Stimulated activated CD8-positive, alpha-beta memory T cell treated with anti-CD3 and anti-CD28 coated beads, Interleukin-15, amount 100 ng/mL, for 48 hours (primary cell): ENCODE measurements at regions not wholly inside any gene's neighbourhood (a gene's known extent, or its start where the extent isn't known, plus 50 kb on each side); places are given as distances from the start of the nearest gene placed in this dataset.
A peak's percentile ranks its signal among the peaks of the same experiment; 100 is the strongest.
"Not testable (repeated sequence)": the region's sequence is repeated elsewhere in the genome, so short reads cannot be mapped to it uniquely, and the experiment has no call there.

Experiments used
- DNase-seq, 2 donors: peaks; one replicate each; pipeline ENCODE4 v3.0.0-alpha.2; 2020; ENCODE audit warnings: low read depth in 2 of 2

GRCh38 chr5:77869116-77869798 is 93.1 kb upstream of the TBCA start:
- DNase-seq = no peak

- no peak for DNase-seq
These were observed 91.8 kb upstream of the TBCA start for GRCh38 chr5:77867914-77868313.

- no peak for DNase-seq
These were observed 91.1 kb upstream of the TBCA start for GRCh38 chr5:77867194-77867691.

- DNase-seq = no peak
These were observed 90.1 kb upstream of the TBCA start for GRCh38 chr5:77866198-77866597.

- no peak for DNase-seq
These were observed 88.9 kb upstream of the TBCA start for GRCh38 chr5:77864997-77865396.

GRCh38 chr5:77863181-77863580 is 87.0 kb upstream of the TBCA start:
- DNase-seq = no peak

GRCh38 chr5:77861576-77861975 is 85.4 kb upstream of the TBCA start:
- no peak for DNase-seq

GRCh38 chr5:77859306-77859705 is 83.2 kb upstream of the TBCA start:
- DNase-seq = no peak

GRCh38 chr5:77858678-77859077 is 82.5 kb upstream of the TBCA start:
- DNase-seq = not testable (repeated sequence)

- DNase-seq = no peak
These were observed 79.2 kb upstream of the TBCA start for GRCh38 chr5:77855369-77855768.

- DNase-seq = no peak
These were observed 77.3 kb upstream of the TBCA start for GRCh38 chr5:77853353-77853907.

GRCh38 chr5:77852514-77853352 is 76.6 kb upstream of the TBCA start:
- peak; percentile 15 to 44 for DNase-seq

- no peak for DNase-seq
These were observed 76.0 kb upstream of the TBCA start for GRCh38 chr5:77852068-77852513.

GRCh38 chr5:77851176-77852067 is 75.3 kb upstream of the TBCA start:
- DNase-seq = no peak

GRCh38 chr5:77850536-77851175 is 74.5 kb upstream of the TBCA start:
- DNase-seq = no peak

- no peak for DNase-seq
These were observed 73.3 kb upstream of the TBCA start for GRCh38 chr5:77849308-77849900.

GRCh38 chr5:77847814-77848290 is 71.7 kb upstream of the TBCA start:
- DNase-seq = no peak

- no peak for DNase-seq
These were observed 71.0 kb upstream of the TBCA start for GRCh38 chr5:77847129-77847460.

- no peak for DNase-seq
These were observed 70.4 kb upstream of the TBCA start for GRCh38 chr5:77846422-77847128.

- DNase-seq = no peak
These were observed 69.1 kb upstream of the TBCA start for GRCh38 chr5:77845324-77845646.
